ENCODE measurements at regions not wholly inside any gene's neighbourhood (a gene's known extent, or its start where the extent isn't known, plus 50 kb on each side); places are given as distances from the start of the nearest gene placed in this dataset.

DNA sequence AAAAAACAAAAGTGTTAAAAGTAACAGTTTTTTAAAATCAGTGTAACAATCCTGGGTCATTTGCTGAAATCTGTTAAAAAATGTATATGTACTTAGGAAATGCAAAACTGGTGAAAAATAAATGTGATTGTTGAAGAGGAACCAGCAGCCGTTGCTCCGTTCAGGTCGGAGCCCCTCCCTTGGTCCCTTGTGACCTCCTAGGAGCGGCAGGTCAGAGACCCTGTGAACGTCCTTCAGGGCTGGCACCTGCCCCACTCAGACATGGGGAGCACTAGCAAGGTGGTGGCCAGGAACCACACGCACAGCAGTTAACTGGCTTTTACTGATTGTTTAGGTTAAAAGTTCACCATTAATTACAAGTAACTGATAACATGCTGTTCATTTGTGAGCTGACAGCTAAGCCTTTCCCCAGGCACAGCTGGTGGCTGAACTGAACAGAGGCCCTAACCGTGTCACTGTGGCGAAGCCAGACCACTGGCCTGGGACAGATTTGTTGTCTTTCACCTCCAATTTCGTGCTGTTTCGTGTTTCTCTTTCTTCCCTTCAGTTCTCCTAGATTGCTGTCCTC, 159.2 kb upstream of the ALKAL2 start (continued):
- TF ChIP-seq, protein P1, sequence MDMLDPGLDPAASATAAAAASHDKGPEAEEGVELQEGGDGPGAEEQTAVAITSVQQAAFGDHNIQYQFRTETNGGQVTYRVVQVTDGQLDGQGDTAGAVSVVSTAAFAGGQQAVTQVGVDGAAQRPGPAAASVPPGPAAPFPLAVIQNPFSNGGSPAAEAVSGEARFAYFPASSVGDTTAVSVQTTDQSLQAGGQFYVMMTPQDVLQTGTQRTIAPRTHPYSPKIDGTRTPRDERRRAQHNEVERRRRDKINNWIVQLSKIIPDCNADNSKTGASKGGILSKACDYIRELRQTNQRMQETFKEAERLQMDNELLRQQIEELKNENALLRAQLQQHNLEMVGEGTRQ (IDR thresholded peaks at IDR 0.05; ENCODE audit: borderline replicate concordance, low read depth, low read length) = no peak
- TF ChIP-seq TAF1 (IDR thresholded peaks at IDR 0.05; ENCODE audit: borderline replicate concordance, low read depth, low read length) = no peak
- no peak for TF ChIP-seq FOXJ3 (CRISPR knock-in tag; IDR thresholded peaks at IDR 0.05)
- no peak for TF ChIP-seq EZH2phosphoT487 (IDR thresholded peaks at IDR 0.05; ENCODE audit: borderline replicate concordance, low read depth)
- TF ChIP-seq, protein P2, sequence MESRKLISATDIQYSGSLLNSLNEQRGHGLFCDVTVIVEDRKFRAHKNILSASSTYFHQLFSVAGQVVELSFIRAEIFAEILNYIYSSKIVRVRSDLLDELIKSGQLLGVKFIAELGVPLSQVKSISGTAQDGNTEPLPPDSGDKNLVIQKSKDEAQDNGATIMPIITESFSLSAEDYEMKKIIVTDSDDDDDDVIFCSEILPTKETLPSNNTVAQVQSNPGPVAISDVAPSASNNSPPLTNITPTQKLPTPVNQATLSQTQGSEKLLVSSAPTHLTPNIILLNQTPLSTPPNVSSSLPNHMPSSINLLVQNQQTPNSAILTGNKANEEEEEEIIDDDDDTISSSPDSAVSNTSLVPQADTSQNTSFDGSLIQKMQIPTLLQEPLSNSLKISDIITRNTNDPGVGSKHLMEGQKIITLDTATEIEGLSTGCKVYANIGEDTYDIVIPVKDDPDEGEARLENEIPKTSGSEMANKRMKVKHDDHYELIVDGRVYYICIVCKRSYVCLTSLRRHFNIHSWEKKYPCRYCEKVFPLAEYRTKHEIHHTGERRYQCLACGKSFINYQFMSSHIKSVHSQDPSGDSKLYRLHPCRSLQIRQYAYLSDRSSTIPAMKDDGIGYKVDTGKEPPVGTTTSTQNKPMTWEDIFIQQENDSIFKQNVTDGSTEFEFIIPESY (IDR thresholded peaks at IDR 0.05; ENCODE audit: borderline replicate concordance, low read depth) = no peak
- TF ChIP-seq, protein P3, sequence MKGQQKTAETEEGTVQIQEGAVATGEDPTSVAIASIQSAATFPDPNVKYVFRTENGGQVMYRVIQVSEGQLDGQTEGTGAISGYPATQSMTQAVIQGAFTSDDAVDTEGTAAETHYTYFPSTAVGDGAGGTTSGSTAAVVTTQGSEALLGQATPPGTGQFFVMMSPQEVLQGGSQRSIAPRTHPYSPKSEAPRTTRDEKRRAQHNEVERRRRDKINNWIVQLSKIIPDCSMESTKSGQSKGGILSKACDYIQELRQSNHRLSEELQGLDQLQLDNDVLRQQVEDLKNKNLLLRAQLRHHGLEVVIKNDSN (IDR thresholded peaks at IDR 0.05; ENCODE audit: borderline replicate concordance, low read depth) = no peak

DNA sequence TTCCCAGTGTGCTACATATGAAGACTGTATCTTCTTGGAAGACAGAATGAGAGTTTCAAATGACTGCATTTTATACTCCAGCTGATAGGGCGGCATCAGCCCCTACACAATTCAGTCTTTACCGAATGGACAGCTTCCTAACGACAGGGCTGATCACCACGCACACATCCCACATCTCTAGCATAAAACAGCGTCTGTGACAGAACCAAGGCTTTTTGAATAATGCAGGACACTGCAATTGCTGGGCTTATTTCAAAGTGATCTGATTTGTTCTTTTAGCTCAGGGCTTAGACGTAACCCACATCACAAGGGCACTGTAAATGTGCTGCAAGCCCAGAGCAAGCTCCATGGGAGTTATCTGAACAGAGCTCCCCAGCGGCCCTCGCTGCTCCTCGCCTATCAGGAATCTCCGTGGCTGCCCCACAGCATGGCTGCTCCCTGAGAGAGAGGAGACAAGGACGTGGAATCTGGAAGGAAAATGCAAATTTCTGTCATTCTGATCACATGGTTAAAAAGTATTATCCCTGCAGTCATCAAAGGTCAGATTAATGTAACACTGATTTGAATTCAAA, 158.5 kb upstream of the ALKAL2 start:
- no peaks in the 10 kb centered on the region for H3K79me2 ChIP-seq (ENCODE audit: insufficient read depth)
- no peaks in the 10 kb centered on the region for H3K9me3 ChIP-seq
- no peak overlapping the region for H3K9ac ChIP-seq
- no peak overlapping the region for H3K4me2 ChIP-seq
- H4K20me1 ChIP-seq (ENCODE audit: insufficient read depth) = no peaks in the 10 kb centered on the region
- H2AFZ ChIP-seq (ENCODE audit: low read depth) = no peak overlapping the region
- no peaks in the 10 kb centered on the region for H3F3A ChIP-seq (replicated peaks; ENCODE audit: insufficient read depth)
- H3K36me3 ChIP-seq (replicated peaks in 1 of 2; ENCODE audit: control insufficient read depth in 1 of 2, insufficient read depth in 2 of 2, low read length in 1 of 2) = no peaks in the 10 kb centered on the region
- POLR2A ChIA-PET = no interaction called here
- WGBS (ENCODE audit: low lambda C conversion rate) = 37% methylated on average over 11 of the region's 11 CpGs
- H3K27ac ChIP-seq (ENCODE audit: low read depth in 2 of 2, low read length in 1 of 2) = no peak overlapping the region
- H3K27me3 ChIP-seq (ENCODE audit: insufficient read depth) = no peaks in the 10 kb centered on the region
- no peak for DNase-seq
- H3K4me1 ChIP-seq (ENCODE audit: control insufficient read depth in 1 of 2, insufficient read depth in 2 of 2, low read depth in 1 of 2, low read length in 1 of 2) = peaks cover 0 to 36% of the 10 kb centered on the region in 2 experiments; a peak in 2 of 4 replicates
- CTCF ChIA-PET = interaction anchor here (1.0 to 1.3 kb wide), 2 partner anchors 60 to 190 kb away, joined by 3 to 4 read pairs; no protein-coding TSS in a partner anchor
- no peak overlapping the region for H3K4me3 ChIP-seq (ENCODE audit: low read depth in 2 of 2, low read length in 1 of 2)
- no peaks in the 10 kb centered on the region for H3K9me2 ChIP-seq
- no peak for TF ChIP-seq MEF2A (IDR thresholded peaks at IDR 0.05; ENCODE audit: borderline replicate concordance, low read depth)
- no peak for TF ChIP-seq TEAD4 (IDR thresholded peaks at IDR 0.05; ENCODE audit: borderline replicate concordance, insufficient read depth)
- TF ChIP-seq GABPA (IDR thresholded peaks at IDR 0.05; ENCODE audit: low read depth) = no peak
- no peak for TF ChIP-seq RCOR1 (IDR thresholded peaks at IDR 0.05; ENCODE audit: low read length)
- TF ChIP-seq, protein P4, sequence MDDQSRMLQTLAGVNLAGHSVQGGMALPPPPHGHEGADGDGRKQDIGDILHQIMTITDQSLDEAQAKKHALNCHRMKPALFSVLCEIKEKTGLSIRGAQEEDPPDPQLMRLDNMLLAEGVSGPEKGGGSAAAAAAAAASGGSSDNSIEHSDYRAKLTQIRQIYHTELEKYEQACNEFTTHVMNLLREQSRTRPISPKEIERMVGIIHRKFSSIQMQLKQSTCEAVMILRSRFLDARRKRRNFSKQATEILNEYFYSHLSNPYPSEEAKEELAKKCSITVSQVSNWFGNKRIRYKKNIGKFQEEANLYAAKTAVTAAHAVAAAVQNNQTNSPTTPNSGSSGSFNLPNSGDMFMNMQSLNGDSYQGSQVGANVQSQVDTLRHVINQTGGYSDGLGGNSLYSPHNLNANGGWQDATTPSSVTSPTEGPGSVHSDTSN (IDR thresholded peaks at IDR 0.05) = no peak
- TF ChIP-seq NRF1 (IDR thresholded peaks at IDR 0.05; ENCODE audit: low read depth, low read length) = no peak
- TF ChIP-seq POLR2AphosphoS5 (IDR thresholded peaks at IDR 0.05; ENCODE audit: low read depth, low read length) = no peak
- TF ChIP-seq, protein P2 (IDR thresholded peaks at IDR 0.05; ENCODE audit: borderline replicate concordance, low read depth) = no peak
- no peak for TF ChIP-seq GATA2 (CRISPR knock-in tag; IDR thresholded peaks at IDR 0.05)
- no peak for TF ChIP-seq RXRA (IDR thresholded peaks at IDR 0.05; ENCODE audit: borderline replicate concordance, low read depth)
- no peak for TF ChIP-seq NFIC (IDR thresholded peaks at IDR 0.05; ENCODE audit: borderline replicate concordance)
- TF ChIP-seq, protein P5, sequence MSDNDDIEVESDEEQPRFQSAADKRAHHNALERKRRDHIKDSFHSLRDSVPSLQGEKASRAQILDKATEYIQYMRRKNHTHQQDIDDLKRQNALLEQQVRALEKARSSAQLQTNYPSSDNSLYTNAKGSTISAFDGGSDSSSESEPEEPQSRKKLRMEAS (IDR thresholded peaks at IDR 0.05; ENCODE audit: low read depth) = no peak
- no peak for TF ChIP-seq CHD2 (IDR thresholded peaks at IDR 0.05; ENCODE audit: low read length, partially characterized antibody)
- TF ChIP-seq, protein P3 (IDR thresholded peaks at IDR 0.05; ENCODE audit: borderline replicate concordance, low read depth) = no peak
- TF ChIP-seq, protein P6, sequence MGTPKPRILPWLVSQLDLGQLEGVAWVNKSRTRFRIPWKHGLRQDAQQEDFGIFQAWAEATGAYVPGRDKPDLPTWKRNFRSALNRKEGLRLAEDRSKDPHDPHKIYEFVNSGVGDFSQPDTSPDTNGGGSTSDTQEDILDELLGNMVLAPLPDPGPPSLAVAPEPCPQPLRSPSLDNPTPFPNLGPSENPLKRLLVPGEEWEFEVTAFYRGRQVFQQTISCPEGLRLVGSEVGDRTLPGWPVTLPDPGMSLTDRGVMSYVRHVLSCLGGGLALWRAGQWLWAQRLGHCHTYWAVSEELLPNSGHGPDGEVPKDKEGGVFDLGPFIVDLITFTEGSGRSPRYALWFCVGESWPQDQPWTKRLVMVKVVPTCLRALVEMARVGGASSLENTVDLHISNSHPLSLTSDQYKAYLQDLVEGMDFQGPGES (IDR thresholded peaks at IDR 0.05; ENCODE audit: low read depth, low read length) = no peak
